AG04449 (cell line): ENCODE measurements at regions not wholly inside any gene's neighbourhood (a gene's known extent, or its start where the extent isn't known, plus 50 kb on each side); places are given as distances from the start of the nearest gene placed in this dataset.
"Not testable (repeated sequence)": the region's sequence is repeated elsewhere in the genome, so short reads cannot be mapped to it uniquely, and the experiment has no call there.

Experiments used
- CTCF ChIA-PET: fragments of 350-600 bp; formaldehyde crosslinking; extraction: SDS; loops from one replicate; lab custom pipeline; 2021; ENCODE audit warnings: antibody characterized with exemption; lab: Yijun Ruan, JAX
- POLR2A ChIA-PET: fragments of 400-600, 350-600 bp; formaldehyde crosslinking; extraction: SDS; loops from one replicate; lab custom pipeline; 2020; ENCODE audit warnings: antibody characterized with exemption, inconsistent platforms; lab: Yijun Ruan, JAX
- DNase-seq: peaks from one replicate; pipeline ENCODE4 v3.0.0-alpha.2; 2010; ENCODE audit warnings: low read depth, low spot score
- H3K4me3 ChIP-seq: 2 replicates; pipeline ENCODE4 v1.5.1; 2011; ENCODE audit warnings: low read depth, mild to moderate bottlenecking, control low read depth, low read length

DNA sequence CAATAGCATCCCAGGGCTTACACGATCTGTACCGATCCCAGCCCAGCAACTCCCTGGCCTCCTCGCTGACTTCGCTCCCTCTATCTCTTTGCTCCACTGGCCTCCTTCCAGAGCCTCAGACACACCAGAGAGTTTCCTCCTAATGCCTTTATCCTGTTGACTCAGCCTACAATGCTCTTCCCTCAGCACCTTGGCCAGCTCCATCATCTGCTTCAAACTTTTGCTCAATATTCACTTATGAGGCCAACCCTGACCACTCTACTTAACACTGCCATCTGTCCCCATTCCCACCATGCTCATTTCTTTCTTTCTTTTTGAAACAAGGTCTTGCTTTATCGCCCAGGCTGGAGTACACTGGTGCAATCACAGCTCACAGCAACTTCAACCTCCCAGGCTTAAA is 180.9 kb downstream of the CEP170 start:
- DNase-seq, H3K4me3 ChIP-seq, POLR2A ChIA-PET, CTCF ChIA-PET: not testable (repeated sequence)

DNA sequence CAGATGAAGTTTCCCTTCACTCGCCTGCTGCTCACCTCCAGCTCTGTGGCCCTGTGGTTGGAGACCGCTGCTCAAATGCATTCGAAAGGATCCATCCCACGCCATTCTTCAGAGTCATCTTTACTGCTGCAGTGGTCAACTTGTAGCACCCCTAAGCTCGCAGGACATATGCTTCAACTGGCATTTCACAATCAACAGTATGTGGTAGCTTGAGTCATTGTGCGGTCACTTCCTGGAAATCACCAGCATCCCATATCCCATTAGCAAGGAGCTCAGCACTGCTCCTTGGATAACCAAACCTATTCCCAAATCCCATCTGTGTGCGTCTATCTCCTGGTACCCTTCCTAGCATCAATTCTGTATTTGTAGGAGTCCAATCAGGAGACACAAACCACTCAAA is 188.0 kb downstream of the CEP170 start:
- DNase-seq, POLR2A ChIA-PET, H3K4me3 ChIP-seq, CTCF ChIA-PET: not testable (repeated sequence)

DNA sequence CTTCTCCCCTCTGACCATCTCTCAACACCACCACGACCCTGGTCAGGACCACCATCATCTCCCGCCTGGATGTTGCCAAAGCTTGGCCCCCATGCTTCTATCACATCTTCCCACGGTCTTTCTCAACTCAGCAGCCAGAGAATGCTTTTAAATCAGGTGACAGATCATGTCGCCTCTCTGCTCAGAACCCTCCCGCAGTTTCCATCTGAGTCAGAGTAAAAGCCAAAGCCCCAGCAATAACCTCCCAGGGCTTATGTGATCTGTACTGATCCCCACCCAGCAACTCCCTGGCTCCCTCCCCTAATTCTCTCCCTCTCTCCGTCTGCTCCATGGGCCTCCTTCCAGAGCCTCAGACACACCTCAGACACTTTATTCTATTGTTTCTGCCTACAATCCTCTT is 193.1 kb downstream of the CEP170 start:
- CTCF ChIA-PET, POLR2A ChIA-PET, H3K4me3 ChIP-seq, DNase-seq: not testable (repeated sequence)

DNA sequence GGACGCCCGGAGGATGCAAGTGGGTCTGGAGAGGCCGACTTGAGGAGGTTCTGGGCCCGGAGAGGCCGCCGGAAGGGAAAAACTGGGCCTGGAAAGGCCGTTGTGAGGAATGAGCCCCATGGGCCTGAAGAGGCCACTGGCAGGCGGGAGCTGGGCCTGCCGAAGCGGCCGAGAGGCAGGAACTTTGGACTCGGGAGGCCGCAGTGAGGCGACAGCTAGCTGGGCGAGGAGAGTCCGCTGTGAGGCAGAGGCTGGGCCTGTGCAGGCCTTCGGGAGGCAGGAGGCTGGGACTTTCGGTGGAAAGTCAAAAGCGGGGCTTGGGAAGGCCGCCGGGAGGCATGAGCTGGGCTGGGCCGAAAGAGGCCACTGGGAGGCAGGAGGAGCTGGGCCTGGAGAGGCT is 199.6 kb downstream of the CEP170 start:
- CTCF ChIA-PET = not testable (repeated sequence)

DNA sequence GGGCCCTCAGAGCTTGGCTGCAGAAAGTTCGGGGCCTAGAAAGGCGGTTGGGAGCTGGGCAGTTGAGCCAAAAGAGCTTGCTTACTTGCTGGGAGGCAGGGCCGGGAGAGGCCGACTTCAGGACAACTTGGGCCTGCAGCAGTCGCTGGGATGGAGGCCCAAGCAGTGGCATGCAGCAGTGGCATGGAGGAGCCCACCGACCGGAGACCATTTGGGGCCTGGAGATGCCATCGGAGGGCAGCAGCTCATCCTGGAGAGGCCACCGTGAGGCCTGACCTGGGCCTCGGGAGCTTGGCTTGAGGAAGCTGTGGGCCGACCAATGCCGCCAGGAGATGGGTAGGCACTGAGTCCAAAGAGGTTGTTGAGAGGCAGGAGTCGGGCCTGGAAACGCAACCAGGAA is 200.0 kb downstream of the CEP170 start:
- CTCF ChIA-PET, DNase-seq, POLR2A ChIA-PET, H3K4me3 ChIP-seq: not testable (repeated sequence)

More for the DNA sequence above, 199.6 kb downstream of the CEP170 start:
- H3K4me3 ChIP-seq, DNase-seq, POLR2A ChIA-PET: not testable (repeated sequence)

DNA sequence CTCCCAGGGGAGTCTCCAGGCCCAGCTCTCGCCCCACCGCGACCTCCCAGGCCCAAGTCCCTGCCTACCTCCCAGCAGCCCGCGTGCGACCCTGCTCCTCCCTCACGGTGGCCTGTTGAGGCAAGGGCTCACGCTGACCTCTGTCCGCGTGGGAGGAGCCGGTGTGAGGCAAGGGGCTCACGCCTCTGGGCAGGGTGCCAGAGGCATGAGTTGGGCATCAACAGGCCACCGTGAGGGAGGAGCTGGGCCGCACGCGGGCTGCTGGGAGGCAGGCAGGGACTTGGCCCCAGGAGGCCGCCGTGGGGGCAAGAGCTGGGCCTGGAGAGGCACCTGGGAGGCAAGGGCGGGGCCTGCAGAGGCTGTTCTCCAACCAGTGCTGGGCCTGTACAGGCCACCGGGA is 200.4 kb downstream of the CEP170 start:
- POLR2A ChIA-PET, CTCF ChIA-PET, H3K4me3 ChIP-seq, DNase-seq: not testable (repeated sequence)

DNA sequence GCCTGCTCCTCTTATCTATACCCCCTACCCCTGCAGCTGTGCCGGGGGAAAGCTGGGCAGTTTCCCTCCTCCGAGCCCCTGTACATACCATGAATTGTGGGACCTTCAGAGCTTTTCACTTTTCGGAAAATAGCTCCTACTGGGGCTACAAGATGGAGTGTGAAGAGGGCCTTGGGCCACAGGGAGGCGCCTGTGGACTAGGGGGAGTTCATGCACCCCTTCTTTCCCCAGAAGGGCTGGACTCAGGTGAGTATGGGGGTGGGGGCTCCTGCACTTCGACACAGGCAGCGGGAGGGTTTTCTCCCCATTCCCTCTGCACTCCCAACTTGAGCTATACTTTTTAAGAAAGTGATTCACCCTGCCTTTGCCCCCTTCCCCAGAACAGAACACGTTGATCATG is 202.0 kb downstream of the CEP170 start:
- H3K4me3 ChIP-seq, CTCF ChIA-PET, DNase-seq, POLR2A ChIA-PET: not testable (repeated sequence)

DNA sequence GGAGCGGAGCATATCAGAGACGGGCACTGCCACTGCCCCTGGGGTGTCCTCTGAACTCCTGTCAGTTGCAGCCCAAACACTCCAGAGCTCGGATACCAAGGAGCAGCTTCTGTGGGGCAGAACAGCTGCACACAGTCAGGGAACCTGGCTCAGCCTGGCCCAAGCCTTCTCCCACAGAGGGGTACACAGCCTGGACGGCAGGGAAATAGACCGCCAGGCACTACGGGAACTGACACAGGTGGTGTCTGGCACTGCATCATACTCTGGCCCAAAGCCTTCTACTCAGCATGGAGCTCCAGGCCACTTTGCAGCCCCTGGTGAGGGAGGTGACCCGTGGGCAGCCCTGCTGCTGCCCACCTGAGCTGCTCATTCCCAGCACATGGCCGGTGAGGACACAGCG is 204.5 kb downstream of the CEP170 start:
- CTCF ChIA-PET, DNase-seq, H3K4me3 ChIP-seq, POLR2A ChIA-PET: not testable (repeated sequence)

DNA sequence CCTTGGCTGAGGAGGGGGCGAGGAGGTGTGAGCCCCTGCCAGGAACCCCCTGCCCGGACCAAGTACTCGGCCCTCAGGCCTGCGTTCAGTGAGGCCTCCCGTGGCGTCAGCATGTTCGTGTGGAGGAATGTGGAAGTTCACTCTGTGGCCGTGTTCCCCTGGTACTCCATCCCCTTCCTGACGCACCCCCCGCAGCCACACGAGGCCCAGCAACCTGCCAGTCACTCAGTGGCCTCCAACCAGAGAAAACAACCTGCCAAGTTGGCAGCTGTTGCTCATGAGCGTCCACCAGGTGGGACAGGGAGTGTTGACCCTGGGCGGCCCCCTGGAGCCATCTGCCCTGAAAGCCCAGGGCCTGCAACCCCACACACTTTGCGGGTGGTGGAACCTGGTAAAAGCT is 205.4 kb downstream of the CEP170 start:
- POLR2A ChIA-PET, DNase-seq: not testable (repeated sequence)

DNA sequence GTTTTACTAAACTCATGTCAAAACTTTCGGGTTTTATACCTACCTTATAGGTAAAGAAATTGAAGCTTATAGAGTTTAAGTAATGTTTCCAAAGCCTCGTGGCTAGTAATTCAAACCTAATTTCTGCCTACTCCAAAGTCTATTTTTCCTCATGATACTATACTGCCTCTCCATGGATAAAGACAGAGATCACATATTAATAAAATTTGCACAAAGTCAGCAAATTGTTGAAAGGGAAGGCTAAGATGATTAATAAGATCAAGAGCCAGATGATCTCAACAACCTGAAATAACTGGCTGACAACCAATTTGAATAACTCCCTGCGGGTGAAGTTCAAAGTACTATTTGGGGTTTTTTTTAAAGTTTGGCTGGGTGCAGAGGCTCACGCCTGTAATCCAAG is 233.7 kb downstream of the CEP170 start:
- POLR2A ChIA-PET, CTCF ChIA-PET, DNase-seq, H3K4me3 ChIP-seq: not testable (repeated sequence)

More for the DNA sequence above, 205.4 kb downstream of the CEP170 start:
- H3K4me3 ChIP-seq, CTCF ChIA-PET: not testable (repeated sequence)

DNA sequence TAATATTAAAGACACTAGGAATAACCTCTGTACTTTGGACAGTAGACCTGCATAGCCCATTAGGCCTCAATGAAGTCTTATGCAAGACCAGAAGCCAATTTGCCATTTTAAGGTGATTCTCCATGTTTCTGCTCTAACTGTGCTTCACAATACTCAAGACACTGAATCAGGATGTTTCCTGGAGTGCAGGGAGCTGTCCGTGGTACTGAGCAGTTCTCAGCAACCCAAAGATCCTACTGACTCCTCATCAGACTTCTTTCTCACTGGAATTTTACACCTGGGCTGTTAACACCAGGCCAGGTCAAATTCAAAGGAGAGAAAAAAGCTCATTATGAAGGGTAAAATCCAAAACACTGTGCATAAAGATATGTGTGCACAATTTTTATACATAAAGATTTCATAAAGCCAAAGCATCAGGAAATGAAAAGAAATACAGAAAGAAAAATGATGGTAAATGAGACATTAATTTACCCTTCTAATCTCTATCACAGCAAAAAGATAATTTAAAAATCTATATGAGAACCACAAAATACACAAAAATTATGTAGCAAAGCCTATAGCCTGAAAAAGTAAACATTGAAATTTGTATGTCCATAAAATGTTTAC is 235.9 kb downstream of the CEP170 start:
- H3K4me3 ChIP-seq, DNase-seq, CTCF ChIA-PET, POLR2A ChIA-PET: not testable (repeated sequence)

DNA sequence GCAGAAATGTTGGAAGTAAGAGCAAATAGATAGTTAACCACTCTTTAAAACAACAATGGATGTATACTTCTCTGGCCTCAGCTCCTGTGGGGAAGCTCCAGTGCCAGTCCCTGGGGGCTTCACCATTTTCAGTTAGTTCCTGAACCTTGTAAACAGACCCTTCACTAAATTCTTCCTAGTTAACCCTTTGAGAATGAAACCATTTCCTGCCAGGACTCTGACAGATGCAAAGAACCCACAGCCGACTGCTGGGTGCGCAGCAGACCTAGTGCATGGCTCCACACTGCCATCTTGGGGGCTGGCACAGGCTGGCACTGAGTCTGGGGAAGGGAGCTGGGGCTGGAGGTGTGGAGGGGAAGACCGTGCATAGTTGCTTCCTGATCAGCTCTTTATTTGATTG is 244.4 kb downstream of the CEP170 start:
- CTCF ChIA-PET, DNase-seq, POLR2A ChIA-PET, H3K4me3 ChIP-seq: not testable (repeated sequence)

DNA sequence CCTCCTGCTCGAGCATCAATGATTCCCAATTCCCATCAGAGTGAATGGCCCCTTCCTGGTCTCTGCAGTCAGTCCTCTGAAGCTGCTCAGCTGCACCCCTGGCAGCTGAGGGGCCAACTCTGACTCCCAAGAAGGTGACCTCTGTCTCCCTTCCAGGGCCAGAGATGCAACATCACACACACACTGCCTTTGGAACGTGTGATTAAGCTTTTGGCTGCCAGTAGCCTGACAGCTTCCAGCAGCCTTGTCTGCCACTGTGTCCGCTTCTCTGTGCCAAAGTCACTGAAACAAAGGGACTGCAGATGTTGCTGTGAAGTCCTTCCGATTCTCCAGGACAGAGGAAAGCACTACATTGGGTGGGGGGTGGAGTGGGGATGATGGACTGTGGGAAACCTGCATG is 254.1 kb downstream of the CEP170 start:
- H3K4me3 ChIP-seq, DNase-seq, CTCF ChIA-PET, POLR2A ChIA-PET: not testable (repeated sequence)

DNA sequence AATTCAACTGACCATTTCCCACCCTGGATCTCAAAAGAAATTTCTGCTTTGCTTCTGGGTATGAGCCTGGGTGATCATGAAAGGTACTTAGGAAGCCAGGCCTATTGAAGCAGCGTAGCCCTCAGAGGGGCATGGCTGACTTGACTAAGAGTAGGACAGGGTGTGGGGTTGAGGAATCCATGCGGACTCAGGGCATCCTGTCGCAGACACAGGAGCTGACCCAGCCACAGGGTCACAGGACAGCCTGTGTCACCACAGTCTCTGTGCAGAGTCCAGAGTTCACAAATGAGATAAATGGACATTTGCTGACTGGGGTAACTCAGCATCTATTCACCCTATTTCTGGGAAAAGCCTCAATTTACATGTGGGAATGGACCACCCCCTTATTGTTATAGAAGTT is 262.3 kb downstream of the CEP170 start:
- CTCF ChIA-PET, H3K4me3 ChIP-seq, POLR2A ChIA-PET: not testable (repeated sequence)

DNA sequence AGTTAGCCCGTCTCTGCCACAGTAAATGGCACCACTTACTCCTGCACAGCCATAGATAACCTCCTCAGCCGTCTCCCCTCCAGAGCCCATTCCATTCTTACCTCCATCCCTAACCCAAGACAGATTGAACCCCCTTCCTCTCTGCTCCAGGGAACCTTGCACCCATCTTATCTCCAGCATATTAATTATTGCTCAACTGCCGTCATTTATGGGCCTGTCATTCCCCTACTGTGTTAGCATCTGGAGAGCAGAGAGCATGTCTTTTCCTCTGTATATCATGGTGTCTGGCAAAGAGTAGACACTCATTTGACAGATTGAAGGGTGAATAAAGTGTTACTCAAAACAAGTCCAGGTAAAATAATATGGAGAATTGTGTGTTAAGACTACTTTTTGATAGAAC is 270.0 kb downstream of the CEP170 start:
- CTCF ChIA-PET, DNase-seq, POLR2A ChIA-PET, H3K4me3 ChIP-seq: not testable (repeated sequence)

More for the DNA sequence above, 262.3 kb downstream of the CEP170 start:
- DNase-seq = not testable (repeated sequence)

DNA sequence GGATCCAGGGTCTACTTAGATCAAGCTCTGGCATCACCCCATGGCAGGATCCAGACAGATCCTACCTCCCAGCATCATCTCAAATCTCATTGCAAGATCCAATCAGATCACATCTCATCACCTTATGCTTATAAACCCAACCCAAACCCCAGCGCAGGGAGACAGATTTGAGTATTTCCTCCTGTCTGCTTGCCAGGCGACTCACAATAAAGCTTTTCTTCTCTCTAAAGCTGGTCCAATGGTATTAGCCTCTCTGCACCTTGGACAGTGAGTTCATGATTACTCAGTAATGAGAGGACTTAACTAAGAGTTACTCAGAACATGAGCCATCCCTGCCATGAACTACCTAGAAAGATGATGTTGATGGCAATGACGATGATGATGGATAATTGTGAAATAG is 281.7 kb downstream of the CEP170 start:
- H3K4me3 ChIP-seq, CTCF ChIA-PET, DNase-seq, POLR2A ChIA-PET: not testable (repeated sequence)
